Stomach (tissue), 8 donors: ENCODE measurements at regions not wholly inside any gene's neighbourhood (a gene's known extent, or its start where the extent isn't known, plus 50 kb on each side); places are given as distances from the start of the nearest gene placed in this dataset.
A peak's percentile ranks its signal among the peaks of the same experiment; 100 is the strongest.

Experiments
- DNase-seq, 2 donors: peaks; one replicate each; pipeline versions ENCODE4 v3.0.0 to v3.0.0-alpha.2; 2013 to 2019
- H3K27ac ChIP-seq, 5 donors: fragments of 200-600 bp in 4 of 5; sonication (generic) in 4 of 5; one replicate each; pipeline ENCODE4 v1.5.1; 2013 to 2019; ENCODE audit warnings: mild to moderate bottlenecking in 1 of 5, moderate library complexity in 1 of 5
- H3K27me3 ChIP-seq, 3 donors: fragments of 200-600 bp; sonication (generic); one replicate each; pipeline ENCODE4 v1.5.1; 2017 to 2019; ENCODE audit warnings: mixed run types in 1 of 3
- H3K36me3 ChIP-seq, 4 donors: fragments of 200-600 bp; sonication (generic); 1 replicate in 3 of 4; 2 replicates in 1 of 4; pipeline ENCODE4 v1.5.1; 2016 to 2019
- H3K4me1 ChIP-seq, 4 donors: fragments of 200-600 bp; sonication (generic); one replicate each; pipeline ENCODE4 v1.5.1; 2016 to 2019
- H3K4me3 ChIP-seq, 4 donors: fragments of 200-600 bp; sonication (generic) in 3 of 4; one replicate each; pipeline ENCODE4 v1.5.1; 2016 to 2019; ENCODE audit warnings: mild to moderate bottlenecking in 1 of 4
- H3K9me3 ChIP-seq, 4 donors: fragments of 200-600 bp; sonication (generic); one replicate each; pipeline ENCODE4 v1.5.1; 2016 to 2019
- CTCF ChIP-seq, 7 experiments: fragments of 450-650 bp in 4 of 7; fragments of 200-600 bp in 3 of 7; sonication (generic) in 3 of 7; IDR thresholded peaks; one replicate each; pipeline ENCODE4 v1.5.1; 2016 to 2019; ENCODE audit warnings: antibody characterized with exemption in 7 of 7, control low read depth in 2 of 7, mild to moderate bottlenecking in 1 of 7
- EP300 ChIP-seq: sonication (generic); formaldehyde crosslinking; IDR thresholded peaks from one replicate; pipeline ENCODE4 v1.6.1; 2017; ENCODE audit warnings: antibody characterized with exemption
- POLR2A ChIP-seq, 4 donors: fragments of 450-650 bp; IDR thresholded peaks; one replicate each; pipeline ENCODE4 v1.6.1; 2016; ENCODE audit warnings: antibody characterized with exemption in 4 of 4, control low read depth in 2 of 4, mild to moderate bottlenecking in 1 of 4, moderate library complexity in 1 of 4
- POLR2AphosphoS5 ChIP-seq, 3 donors: sonication (generic); formaldehyde crosslinking; IDR thresholded peaks; one replicate each; pipeline ENCODE4 v1.6.1; 2016; ENCODE audit warnings: antibody characterized with exemption in 3 of 3
- WGBS, 5 donors: extraction: QIAGEN DNeasy Blood & Tissue Kit in 3 of 5; methylation state at CpG; one replicate each; pipeline versions ENCODE4 v1.1.5 to v1.1.7; 2013 to 2018; 5-methylcytosine and 5-hydroxymethylcytosine counted together
- intact Hi-C: fragments of 100-400 bp; cut with DNase I; formaldehyde crosslinking; loops from one replicate; pipeline ENCODE4 v1.15.1; 2023; ENCODE audit warnings: low total_unique reads
- donor health status: healthy with polysubstance abuse.
- donor health status: Bipolar disorder and iron deficiency.
- donor health status: healthy.

GRCh38 chr2:67251741-67252140 is 145.4 kb upstream of the ETAA1 start:
- Histone ChIP-seq H3K4me1 (no peaks in the 10 kb centered on the region), H3K4me3 (no peak overlapping the region), H3K36me3 (no peaks in the 10 kb centered on the region), H3K27ac (no peak overlapping the region), H3K27me3 (no peaks in the 10 kb centered on the region), H3K9me3 (no peaks in the 10 kb centered on the region)
- DNase-seq: no peak
- intact Hi-C loops: no loop called here
- WGBS, 5 donors: 66 to 78% (median 71%) methylated on average over 3 of the region's 3 CpGs
- no peak for TF ChIP-seq CTCF (IDR thresholded peaks at IDR 0.05)
- no peak for TF ChIP-seq POLR2AphosphoS5 (IDR thresholded peaks at IDR 0.05)
- no peak for TF ChIP-seq EP300
- no peak for TF ChIP-seq POLR2A (IDR thresholded peaks at IDR 0.05)

GRCh38 chr2:67255933-67256615 is 141.1 kb upstream of the ETAA1 start:
- no peak for DNase-seq
- no peak for TF ChIP-seq EP300
- no peak for TF ChIP-seq CTCF (IDR thresholded peaks at IDR 0.05)
- no peak for TF ChIP-seq POLR2A (IDR thresholded peaks at IDR 0.05)
- TF ChIP-seq POLR2AphosphoS5 (IDR thresholded peaks at IDR 0.05): no peak
- no peaks in the 10 kb centered on the region for H3K9me3 ChIP-seq
- WGBS, 5 donors: 83 to 94% (median 87%) methylated on average over 2 of the region's 2 CpGs
- H3K4me1 ChIP-seq: peaks cover 0 to 10% (median 0%) of the 10 kb centered on the region in 4 donors
- H3K36me3 ChIP-seq: no peaks in the 10 kb centered on the region
- no peaks in the 10 kb centered on the region for H3K27me3 ChIP-seq
- H3K4me3 ChIP-seq: no peak overlapping the region
- intact Hi-C loops: no loop called here
- no peak overlapping the region for H3K27ac ChIP-seq

- TF ChIP-seq EP300 (no peak), POLR2A (IDR thresholded peaks at IDR 0.05) (no peak), POLR2AphosphoS5 (IDR thresholded peaks at IDR 0.05) (no peak), CTCF (IDR thresholded peaks at IDR 0.05) (no peak)
These were observed 140.2 kb upstream of the ETAA1 start for GRCh38 chr2:67256892-67257291.

GRCh38 chr2:67258122-67258521 is 139.0 kb upstream of the ETAA1 start:
- intact Hi-C loops: no loop called here
- no peak overlapping the region for H3K4me3 ChIP-seq
- 68 to 90% (median 88%) methylated on average over 4 of the region's 4 CpGs for WGBS, 5 donors
- H3K4me1 ChIP-seq: peaks cover 0 to 10% (median 0%) of the 10 kb centered on the region in 4 donors
- TF ChIP-seq EP300 (no peak), POLR2A (IDR thresholded peaks at IDR 0.05) (no peak), POLR2AphosphoS5 (IDR thresholded peaks at IDR 0.05) (no peak)
- DNase-seq: no peak
- H3K27ac ChIP-seq: no peak overlapping the region
- no peaks in the 10 kb centered on the region for H3K36me3 ChIP-seq
- no peaks in the 10 kb centered on the region for H3K27me3 ChIP-seq
- no peaks in the 10 kb centered on the region for H3K9me3 ChIP-seq

More at GRCh38 chr2:67256892-67257291, 140.2 kb upstream of the ETAA1 start:
- Histone ChIP-seq H3K27ac (no peak overlapping the region), H3K27me3 (no peaks in the 10 kb centered on the region), H3K4me1 (peaks cover 0 to 10% (median 0%) of the 10 kb centered on the region in 4 donors), H3K9me3 (no peaks in the 10 kb centered on the region), H3K4me3 (no peak overlapping the region), H3K36me3 (no peaks in the 10 kb centered on the region)
- intact Hi-C loops: no loop called here
- no peak for DNase-seq
- WGBS, 5 donors: 74 to 86% (median 82%) methylated on average over 3 of the region's 3 CpGs

- Histone ChIP-seq H3K9me3 (no peaks in the 10 kb centered on the region), H3K27ac (peak overlapping the region in 3 of 5 donors; percentile 69 to 83 (median 75)), H3K4me3 (no peak overlapping the region), H3K27me3 (no peaks in the 10 kb centered on the region), H3K4me1 (peaks cover 0 to 10% (median 0%) of the 10 kb centered on the region in 4 donors), H3K36me3 (no peaks in the 10 kb centered on the region)
- intact Hi-C loops: no loop called here
- 67 to 87% (median 79%) methylated on average over 1 of the region's 1 CpG for WGBS, 5 donors
- TF ChIP-seq POLR2A (IDR thresholded peaks at IDR 0.05) (no peak), EP300 (no peak), POLR2AphosphoS5 (IDR thresholded peaks at IDR 0.05) (no peak), CTCF (IDR thresholded peaks at IDR 0.05) (no peak)
- no peak for DNase-seq
These were observed 138.3 kb upstream of the ETAA1 start for GRCh38 chr2:67258831-67259230.
